Heart left ventricle (tissue), 16 donors: ENCODE measurements at regions not wholly inside any gene's neighbourhood (a gene's known extent, or its start where the extent isn't known, plus 50 kb on each side); places are given as distances from the start of the nearest gene placed in this dataset.

Experiments used
- ATAC-seq, 4 donors: fragments of 200-7000 bp; cut with Tn5 transposase; one replicate each; pipeline ENCODE4 v1.9.1; 2020 to 2022; ENCODE audit warnings: moderate library complexity in 4 of 4, mild to moderate bottlenecking in 3 of 4, moderate number of reproducible peaks in 1 of 4
- DNase-seq, 5 donors: peaks; one replicate each; pipeline ENCODE4 v3.0.0-alpha.2; 2020
- H3K27ac ChIP-seq, 12 donors: fragments of 200-600 bp; sonication (generic) in 4 of 12; one replicate each; pipeline versions ENCODE4 v1.5.0 to v1.8.0; 2016 to 2022; ENCODE audit warnings: mild to moderate bottlenecking in 2 of 12
- H3K27me3 ChIP-seq, 9 donors: fragments of 200-600 bp; sonication (generic) in 2 of 9; one replicate each; pipeline versions ENCODE4 v1.5.1 to v1.8.0; 2016 to 2022; ENCODE audit warnings: mild to moderate bottlenecking in 3 of 9
- H3K36me3 ChIP-seq, 9 donors: fragments of 200-600 bp; sonication (generic) in 2 of 9; one replicate each; pipeline versions ENCODE4 v1.5.0 to v1.8.0; 2018 to 2022; ENCODE audit warnings: mild to moderate bottlenecking in 2 of 9
- H3K4me1 ChIP-seq, 12 donors: fragments of 200-600 bp; sonication (generic) in 4 of 12; one replicate each; pipeline versions ENCODE4 v1.5.0 to v1.8.0; 2016 to 2022; ENCODE audit warnings: mild to moderate bottlenecking in 3 of 12
- H3K4me3 ChIP-seq, 12 donors: fragments of 200-600 bp; sonication (generic) in 4 of 12; one replicate each; pipeline versions ENCODE4 v1.5.0 to v1.8.0; 2017 to 2022; ENCODE audit warnings: mild to moderate bottlenecking in 9 of 12, moderate library complexity in 4 of 12
- H3K9me3 ChIP-seq, 12 donors: fragments of 200-600 bp; sonication (generic) in 4 of 12; one replicate each; pipeline versions ENCODE4 v1.5.0 to v1.8.0; 2016 to 2022; ENCODE audit warnings: mild to moderate bottlenecking in 1 of 12
- CTCF ChIP-seq, 12 donors: fragments of 200-600 bp; sonication (generic) in 4 of 12; IDR thresholded peaks; one replicate each; pipeline versions ENCODE4 v1.5.0 to v1.8.0; 2018 to 2022; ENCODE audit warnings: antibody characterized with exemption in 12 of 12, mild to moderate bottlenecking in 5 of 12
- POLR2A ChIP-seq, 2 donors: fragments of 450-650 bp; IDR thresholded peaks; one replicate each; pipeline ENCODE4 v1.6.1; 2017; ENCODE audit warnings: antibody characterized with exemption in 2 of 2, mild to moderate bottlenecking in 2 of 2, moderate library complexity in 2 of 2
- WGBS, 4 donors: extraction: QIAGEN DNeasy Blood & Tissue Kit in 2 of 4; methylation state at CpG; one replicate each; pipeline versions ENCODE4 v1.1.5 to v1.1.7; 2013 to 2018; 5-methylcytosine and 5-hydroxymethylcytosine counted together
- intact Hi-C, 10 donors: fragments of 100-400 bp; cut with DNase I; formaldehyde crosslinking; loops; one replicate each; pipeline versions ENCODE4 v1.11.1 to v1.14.2; 2022
- donor health status: ischemic (EF 13 %, LVEDD 7.1; RV severe dilation, severe dysfunction).
- donor health status: healthy with polysubstance abuse.
- donor health status: DM: no; HTN: yes; CAD: no.
- donor health status: DM: no; HTN: no; CAD: no.
- donor health status: ischemic (EF 25% LVEDD 6.9; RV normal size, moderate dysfunction).
- donor health status: ischemic (EF 25% LVEDD 5.7; RV mildly dilated, moderate dysfunction).
- donor health status: healthy.
- donor health status: DM: yes; HTN: yes; CAD: no.
- donor health status: ischemic (EF 35%, LVEDD 5.7; RV mildly dilated, moderate dysfunction).
- donor health status: nonischemic (EF 11% LVEDD 7.7; RV severe dilation, severe dysfunction).
- donor health status: DM: yes; HTN: yes; CAD: no.
- donor health status: PGD.
- donor health status: ischemic (EF 29% LVEDD 5.4; RV normal size, mild dysfunction).
- donor health status: nonischemic (EF 23%, LVEDD 6.1; RV moderate dilation, normal function).

- Histone ChIP-seq H3K36me3 (no peaks in the 10 kb centered on the region), H3K4me3 (no peak overlapping the region), H3K27me3 (no peaks in the 10 kb centered on the region), H3K27ac (no peak overlapping the region), H3K4me1 (no peaks in the 10 kb centered on the region), H3K9me3 (no peaks in the 10 kb centered on the region)
- intact Hi-C loops = no loop called here
- no peak for ATAC-seq
- TF ChIP-seq CTCF (IDR thresholded peaks at IDR 0.05) (no peak), POLR2A (IDR thresholded peaks at IDR 0.05) (no peak)
- no peak for DNase-seq
- WGBS, 4 donors = 56 to 71% (median 67%) methylated on average over 1 of the region's 1 CpG
Observed at GRCh38 chr4:23305026-23305425, 584.8 kb downstream of the PPARGC1A start.

GRCh38 chr4:23298371-23298770, 591.5 kb downstream of the PPARGC1A start:
- intact Hi-C loops = no loop called here
- ATAC-seq = no peak
- WGBS, 4 donors = 76 to 85% (median 80%) methylated on average over 1 of the region's 1 CpG

GRCh38 chr4:23297327-23297726, 592.5 kb downstream of the PPARGC1A start:
- intact Hi-C loops = no loop called here
- WGBS, 4 donors = 81 to 93% (median 86%) methylated on average over 4 of the region's 4 CpGs
- DNase-seq = no peak
- ATAC-seq = no peak
- Histone ChIP-seq H3K36me3 (no peaks in the 10 kb centered on the region), H3K4me1 (no peaks in the 10 kb centered on the region), H3K9me3 (no peaks in the 10 kb centered on the region), H3K4me3 (no peak overlapping the region), H3K27ac (no peak overlapping the region), H3K27me3 (no peaks in the 10 kb centered on the region)
- TF ChIP-seq CTCF (IDR thresholded peaks at IDR 0.05) = no peak
- no peak for TF ChIP-seq POLR2A (IDR thresholded peaks at IDR 0.05)

More at GRCh38 chr4:23298371-23298770, 591.5 kb downstream of the PPARGC1A start:
- Histone ChIP-seq H3K27ac (no peak overlapping the region), H3K9me3 (no peaks in the 10 kb centered on the region), H3K36me3 (no peaks in the 10 kb centered on the region), H3K4me3 (no peak overlapping the region), H3K4me1 (no peaks in the 10 kb centered on the region), H3K27me3 (no peaks in the 10 kb centered on the region)
- TF ChIP-seq CTCF (IDR thresholded peaks at IDR 0.05) (no peak), POLR2A (IDR thresholded peaks at IDR 0.05) (no peak)
- DNase-seq = no peak

- no peak overlapping the region for H3K27ac ChIP-seq
- ATAC-seq (no peak), DNase-seq (no peak)
- no peak overlapping the region for H3K4me3 ChIP-seq
- H3K9me3 ChIP-seq = no peaks in the 10 kb centered on the region
- no peaks in the 10 kb centered on the region for H3K27me3 ChIP-seq
- H3K4me1 ChIP-seq = no peaks in the 10 kb centered on the region
- 80 to 85% (median 83%) methylated on average over 2 of the region's 2 CpGs for WGBS, 4 donors
- TF ChIP-seq CTCF (IDR thresholded peaks at IDR 0.05) (no peak), POLR2A (IDR thresholded peaks at IDR 0.05) (no peak)
- intact Hi-C loops = no loop called here
- no peaks in the 10 kb centered on the region for H3K36me3 ChIP-seq
Observed at GRCh38 chr4:23291139-23291538, 598.4 kb downstream of the GBA3 start.
